Stomach (tissue), 4 donors: ENCODE measurements at regions not wholly inside any gene's neighbourhood (a gene's known extent, or its start where the extent isn't known, plus 50 kb on each side); places are given as distances from the start of the nearest gene placed in this dataset.

ENCODE experiments used
- CTCF ChIP-seq, 7 experiments: fragments of 450-650 bp in 4 of 7; fragments of 200-600 bp in 3 of 7; sonication (generic) in 3 of 7; IDR thresholded peaks; one replicate each; pipeline ENCODE4 v1.5.1; 2016 to 2019; ENCODE audit warnings: antibody characterized with exemption in 7 of 7, control low read depth in 2 of 7, mild to moderate bottlenecking in 1 of 7
- EP300 ChIP-seq: sonication (generic); formaldehyde crosslinking; IDR thresholded peaks from one replicate; pipeline ENCODE4 v1.6.1; 2017; ENCODE audit warnings: antibody characterized with exemption
- POLR2A ChIP-seq, 4 donors: fragments of 450-650 bp; IDR thresholded peaks; one replicate each; pipeline ENCODE4 v1.6.1; 2016; ENCODE audit warnings: antibody characterized with exemption in 4 of 4, control low read depth in 2 of 4, mild to moderate bottlenecking in 1 of 4, moderate library complexity in 1 of 4
- POLR2AphosphoS5 ChIP-seq, 3 donors: sonication (generic); formaldehyde crosslinking; IDR thresholded peaks; one replicate each; pipeline ENCODE4 v1.6.1; 2016; ENCODE audit warnings: antibody characterized with exemption in 3 of 3

DNA sequence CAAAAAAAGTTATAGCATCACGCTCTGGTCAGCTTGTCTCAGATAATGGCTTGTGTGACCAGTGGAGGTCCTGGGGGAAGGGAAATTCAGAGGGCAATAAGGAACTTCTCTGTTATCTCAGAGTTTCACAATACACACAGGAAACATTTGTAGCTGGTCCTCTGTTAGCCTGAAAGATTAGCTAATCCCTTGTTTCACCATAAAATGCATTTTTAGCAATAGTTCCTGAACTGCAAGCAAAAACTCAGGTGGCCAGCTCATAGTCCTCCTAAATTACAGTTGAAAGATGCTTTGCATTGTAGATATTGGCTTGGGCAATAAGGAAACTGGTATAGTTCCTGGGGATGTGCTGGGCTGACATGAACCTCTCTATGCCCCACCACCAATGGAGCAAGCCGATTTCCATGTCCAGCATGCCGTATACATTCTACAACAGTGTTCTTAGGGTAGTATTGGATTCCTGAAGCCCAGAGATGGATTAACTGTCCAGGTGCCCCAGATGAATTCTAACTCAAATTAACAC, 141.5 kb upstream of the TBL1XR1 start:
- TF ChIP-seq CTCF (IDR thresholded peaks at IDR 0.05) (no peak), POLR2A (IDR thresholded peaks at IDR 0.05) (no peak), EP300 (no peak), POLR2AphosphoS5 (IDR thresholded peaks at IDR 0.05) (no peak)
